Lung (tissue), 11 donors: ENCODE measurements at regions not wholly inside any gene's neighbourhood (a gene's known extent, or its start where the extent isn't known, plus 50 kb on each side); places are given as distances from the start of the nearest gene placed in this dataset.

Source experiments
- ATAC-seq: fragments of 200-7000 bp; cut with Tn5 transposase; one replicate; pipeline ENCODE4 v1.9.1; 2020; ENCODE audit warnings: moderate number of reproducible peaks; ENCODE audit not compliant: insufficient read depth, low FRiP score
- DNase-seq, 3 donors: peaks; one replicate each; pipeline ENCODE4 v3.0.0-alpha.2; 2013 to 2017
- H3K27ac ChIP-seq, 2 donors: one replicate each; pipeline ENCODE4 v1.5.1; 2013; ENCODE audit warnings: mild to moderate bottlenecking in 2 of 2, moderate library complexity in 2 of 2, control low read depth in 1 of 2, inconsistent platforms in 1 of 2, low read depth in 1 of 2, low read length in 1 of 2
- H3K27me3 ChIP-seq, 3 donors: one replicate each; pipeline ENCODE4 v1.5.1; 2013; ENCODE audit warnings: low read length in 2 of 3; ENCODE audit not compliant: control insufficient read depth in 3 of 3, insufficient read depth in 3 of 3
- H3K36me3 ChIP-seq, 4 donors: one replicate each; pipeline ENCODE4 v1.5.1; 2013; ENCODE audit warnings: low read length in 4 of 4, mild to moderate bottlenecking in 1 of 4, moderate library complexity in 1 of 4; ENCODE audit not compliant: control insufficient read depth in 4 of 4, insufficient read depth in 4 of 4
- H3K4me1 ChIP-seq, 5 donors: one replicate each; pipeline ENCODE4 v1.5.1; 2013; ENCODE audit warnings: low read length in 5 of 5, mild to moderate bottlenecking in 2 of 5, moderate library complexity in 1 of 5; ENCODE audit not compliant: control insufficient read depth in 5 of 5, insufficient read depth in 5 of 5
- H3K4me3 ChIP-seq: one replicate; pipeline ENCODE4 v1.5.1; 2013; ENCODE audit warnings: mild to moderate bottlenecking, control low read depth, moderate library complexity
- H3K9ac ChIP-seq, 2 donors: one replicate each; pipeline ENCODE4 v1.5.1; 2013; ENCODE audit warnings: low read length in 2 of 2, control low read depth in 1 of 2; ENCODE audit not compliant: insufficient read depth in 1 of 2
- H3K9me3 ChIP-seq, 4 donors: one replicate each; pipeline ENCODE4 v1.5.1; 2013; ENCODE audit warnings: low read length in 3 of 4, mild to moderate bottlenecking in 1 of 4, moderate library complexity in 1 of 4; ENCODE audit not compliant: control insufficient read depth in 4 of 4, insufficient read depth in 3 of 4
- WGBS, 2 donors: extraction: QIAGEN DNeasy Blood & Tissue Kit; methylation state at CpG; one replicate each; pipeline ENCODE4 v1.1.7; 2013; 5-methylcytosine and 5-hydroxymethylcytosine counted together
- TF ChIP-seq, protein P1 (sequence below): IDR thresholded peaks from 2 replicates; pipeline ENCODE4 v1.5.1; 2012; ENCODE audit warnings: mild to moderate bottlenecking; ENCODE audit errors: control extremely low read depth, extremely low read depth
- donor health status: control.
- donor health status: control.
- donor health status: Bipolar disorder and iron deficiency.
- donor health status: healthy.
- donor health status: DM: yes; HTN: yes; CAD: no.

DNA sequence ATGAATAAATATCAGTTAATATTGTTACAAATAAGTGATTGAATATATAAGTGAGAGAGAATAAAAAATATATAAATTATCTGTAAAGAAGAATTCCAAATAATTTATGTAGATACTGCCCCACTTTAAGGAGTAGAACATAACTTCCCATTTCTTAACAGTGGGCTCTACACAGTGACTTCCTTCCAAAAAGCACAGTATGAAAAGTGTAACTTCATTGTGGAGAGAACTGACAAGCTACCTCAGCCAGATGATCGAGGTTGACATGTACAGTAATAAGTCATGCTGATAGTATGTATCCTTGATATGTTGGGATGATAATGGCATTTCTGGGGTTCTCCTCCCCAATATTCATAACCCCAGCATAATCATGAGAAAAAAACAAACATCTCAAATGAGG lies 191.9 kb upstream of the FN1 start:
- TF ChIP-seq, protein P1, sequence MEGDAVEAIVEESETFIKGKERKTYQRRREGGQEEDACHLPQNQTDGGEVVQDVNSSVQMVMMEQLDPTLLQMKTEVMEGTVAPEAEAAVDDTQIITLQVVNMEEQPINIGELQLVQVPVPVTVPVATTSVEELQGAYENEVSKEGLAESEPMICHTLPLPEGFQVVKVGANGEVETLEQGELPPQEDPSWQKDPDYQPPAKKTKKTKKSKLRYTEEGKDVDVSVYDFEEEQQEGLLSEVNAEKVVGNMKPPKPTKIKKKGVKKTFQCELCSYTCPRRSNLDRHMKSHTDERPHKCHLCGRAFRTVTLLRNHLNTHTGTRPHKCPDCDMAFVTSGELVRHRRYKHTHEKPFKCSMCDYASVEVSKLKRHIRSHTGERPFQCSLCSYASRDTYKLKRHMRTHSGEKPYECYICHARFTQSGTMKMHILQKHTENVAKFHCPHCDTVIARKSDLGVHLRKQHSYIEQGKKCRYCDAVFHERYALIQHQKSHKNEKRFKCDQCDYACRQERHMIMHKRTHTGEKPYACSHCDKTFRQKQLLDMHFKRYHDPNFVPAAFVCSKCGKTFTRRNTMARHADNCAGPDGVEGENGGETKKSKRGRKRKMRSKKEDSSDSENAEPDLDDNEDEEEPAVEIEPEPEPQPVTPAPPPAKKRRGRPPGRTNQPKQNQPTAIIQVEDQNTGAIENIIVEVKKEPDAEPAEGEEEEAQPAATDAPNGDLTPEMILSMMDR, result no peak
- ATAC-seq (no peak), DNase-seq (no peak)
- Histone ChIP-seq H3K4me3 (no peak overlapping the region), H3K27ac (no peak overlapping the region), H3K9ac (no peak overlapping the region), H3K4me1 (peaks cover 0 to 40% (median 9%) of the 10 kb centered on the region in 5 donors), H3K27me3 (no peaks in the 10 kb centered on the region), H3K36me3 (no peaks in the 10 kb centered on the region), H3K9me3 (peaks cover 0 to 6% (median 0%) of the 10 kb centered on the region in 4 donors)
- WGBS, 2 donors, result 36 to 58% methylated on average over 1 of the region's 1 CpG

DNA sequence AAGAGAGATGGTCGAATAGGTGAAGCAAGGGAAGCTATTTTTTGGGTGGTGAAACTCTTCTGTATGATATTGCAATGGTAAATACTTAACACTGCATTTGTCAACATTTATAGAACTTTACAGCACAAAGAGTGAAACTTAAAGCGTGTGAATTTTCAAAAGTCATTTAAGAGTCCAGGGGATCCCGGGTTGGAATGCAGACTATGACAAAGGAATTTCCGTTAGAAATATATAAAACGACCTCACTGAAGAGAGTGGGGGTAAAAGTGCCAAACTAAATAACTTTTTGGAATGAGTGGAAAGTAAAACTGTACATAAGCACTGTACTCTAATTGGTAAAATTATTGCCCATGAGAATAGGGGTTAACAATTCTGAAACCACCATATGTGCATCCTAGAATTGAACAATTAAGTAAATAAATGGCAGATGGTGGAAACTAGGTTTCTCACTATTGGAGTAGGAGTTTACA lies 191.0 kb upstream of the FN1 start:
- TF ChIP-seq, protein P1, result no peak
- ATAC-seq, result no peak
- 61 to 76% methylated on average over 5 of the region's 5 CpGs for whole genome bisulfite sequencing, 2 donors

DNA sequence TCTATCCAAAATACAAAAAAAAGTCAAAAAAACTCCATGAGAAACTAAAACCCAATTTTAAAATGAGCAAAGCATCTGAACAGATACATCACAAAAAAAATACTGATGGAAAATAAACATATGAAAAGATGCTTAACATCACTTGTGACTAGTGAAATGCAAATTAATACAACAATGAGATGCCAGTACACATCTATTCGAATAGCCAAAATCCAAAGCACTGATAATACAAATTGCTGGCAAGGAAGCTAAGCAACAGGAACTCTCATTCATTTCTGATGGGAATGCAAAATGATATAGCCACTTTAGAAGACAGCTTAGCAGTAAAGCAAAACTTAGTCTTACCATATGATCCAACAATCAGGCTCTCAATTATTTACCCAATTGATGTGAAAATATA lies 190.2 kb upstream of the FN1 start:
- Histone ChIP-seq H3K4me3 (no peak overlapping the region), H3K9ac (no peak overlapping the region), H3K9me3 (peaks cover 0 to 3% (median 0%) of the 10 kb centered on the region in 4 donors), H3K36me3 (no peaks in the 10 kb centered on the region), H3K27me3 (no peaks in the 10 kb centered on the region), H3K4me1 (peaks cover 0 to 57% (median 16%) of the 10 kb centered on the region in 5 donors), H3K27ac (no peak overlapping the region)
- WGBS, 2 donors, result 79 to 83% methylated on average over 1 of the region's 1 CpG
- TF ChIP-seq, protein P1, result no peak
- no peak for DNase-seq
- ATAC-seq, result no peak

More for the DNA sequence above, 191.0 kb upstream of the FN1 start:
- Histone ChIP-seq H3K4me3 (no peak overlapping the region), H3K36me3 (no peaks in the 10 kb centered on the region), H3K4me1 (peaks cover 0 to 49% (median 13%) of the 10 kb centered on the region in 5 donors), H3K9ac (no peak overlapping the region), H3K9me3 (peaks cover 0 to 3% (median 0%) of the 10 kb centered on the region in 4 donors), H3K27me3 (no peaks in the 10 kb centered on the region), H3K27ac (no peak overlapping the region)
- DNase-seq, result peak in 1 of 3 donors; percentile 33

DNA sequence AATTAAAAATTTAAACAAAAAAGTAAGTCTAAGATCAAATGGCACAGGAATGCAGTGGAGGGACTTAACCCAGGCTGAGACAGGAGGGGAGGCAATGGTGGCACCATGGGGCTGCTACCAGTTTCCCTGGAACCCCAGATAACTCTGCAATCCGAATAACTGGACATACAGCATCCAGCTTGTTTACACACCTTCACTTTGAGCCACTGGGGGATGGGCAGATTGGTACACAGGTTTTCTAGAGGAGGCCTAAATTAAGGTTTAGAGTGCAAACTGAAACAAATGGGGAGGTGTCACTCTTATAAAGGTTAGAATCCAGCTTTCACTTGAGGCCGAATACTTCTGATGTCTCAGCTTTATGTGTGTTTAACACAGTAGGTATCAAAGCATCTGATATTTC lies 189.3 kb upstream of the FN1 start:
- H3K36me3 ChIP-seq, result no peaks in the 10 kb centered on the region
- peaks cover 0 to 57% (median 16%) of the 10 kb centered on the region in 5 donors for H3K4me1 ChIP-seq
- no peak overlapping the region for H3K27ac ChIP-seq
- H3K9me3 ChIP-seq, result no peaks in the 10 kb centered on the region
- ATAC-seq (no peak), DNase-seq (no peak)
- TF ChIP-seq, protein P1, result no peak
- H3K27me3 ChIP-seq, result no peaks in the 10 kb centered on the region
- no peak overlapping the region for H3K4me3 ChIP-seq
- peak overlapping the region in 1 of 2 donors; percentile 43 for H3K9ac ChIP-seq
- WGBS, 2 donors, result 89 to 99% methylated on average over 2 of the region's 2 CpGs
